H9 (cell line): ENCODE measurements at regions not wholly inside any gene's neighbourhood (a gene's known extent, or its start where the extent isn't known, plus 50 kb on each side); places are given as distances from the start of the nearest gene placed in this dataset.

Experiments
- DNase-seq: peaks from one replicate; pipeline ENCODE4 v3.0.0-alpha.2; 2017
- H2AFZ ChIP-seq: one replicate; pipeline ENCODE4 v1.6.1; 2013; ENCODE audit warnings: mild to moderate bottlenecking, low read length, control low read depth, moderate library complexity
- H2AK5ac ChIP-seq: 2 replicates; pipeline ENCODE4 v1.6.1; 2013; ENCODE audit warnings: low read length, control low read depth, mixed read lengths; ENCODE audit not compliant: insufficient read length
- H2BK120ac ChIP-seq: one replicate; pipeline ENCODE4 v1.6.1; 2013; ENCODE audit warnings: low read depth, mild to moderate bottlenecking, low read length, control low read depth, inconsistent platforms; ENCODE audit not compliant: poor library complexity, severe bottlenecking
- H2BK12ac ChIP-seq: 2 replicates; pipeline ENCODE4 v1.6.1; 2013; ENCODE audit warnings: low read length, control low read depth, mixed read lengths, low read depth; ENCODE audit not compliant: insufficient read length
- H2BK15ac ChIP-seq: 2 replicates; pipeline ENCODE4 v1.6.1; 2013; ENCODE audit warnings: low read depth, low read length, control low read depth
- H2BK20ac ChIP-seq: one replicate; pipeline ENCODE4 v1.6.1; 2013; ENCODE audit warnings: low read depth, mild to moderate bottlenecking, low read length, control low read depth, inconsistent platforms; ENCODE audit not compliant: poor library complexity, severe bottlenecking
- H2BK5ac ChIP-seq: 2 replicates; pipeline ENCODE4 v1.6.1; 2013; ENCODE audit warnings: low read length, control low read depth, mixed read lengths; ENCODE audit not compliant: insufficient read length
- H3K14ac ChIP-seq: 2 replicates; pipeline ENCODE4 v1.6.1; 2013; ENCODE audit warnings: low read length, control low read depth; ENCODE audit not compliant: insufficient read depth
- H3K18ac ChIP-seq: 2 replicates; pipeline ENCODE4 v1.6.1; 2013; ENCODE audit warnings: low read depth, mild to moderate bottlenecking, mixed read lengths, low read length, control low read depth; ENCODE audit not compliant: insufficient read length
- H3K23ac ChIP-seq: 2 replicates; pipeline ENCODE4 v1.6.1; 2013; ENCODE audit warnings: low read length, control low read depth, mixed read lengths, low read depth; ENCODE audit not compliant: insufficient read length
- H3K23me2 ChIP-seq: 2 replicates; pipeline ENCODE4 v1.6.1; 2013; ENCODE audit warnings: low read depth, mild to moderate bottlenecking, mixed read lengths, low read length, control low read depth; ENCODE audit not compliant: insufficient read length, poor library complexity, severe bottlenecking
- H3K27ac ChIP-seq: 2 replicates; pipeline ENCODE4 v1.5.1; 2013; ENCODE audit warnings: low read length, control low read depth, mixed read lengths, low read depth; ENCODE audit not compliant: insufficient read length
- H3K27me3 ChIP-seq: 2 replicates; pipeline ENCODE4 v1.6.1; 2013; ENCODE audit warnings: low read length, control low read depth, inconsistent platforms; ENCODE audit not compliant: insufficient read depth
- H3K4ac ChIP-seq: 2 replicates; pipeline ENCODE4 v1.6.1; 2013; ENCODE audit warnings: low read depth, mild to moderate bottlenecking, control low read depth, inconsistent platforms, low read length, moderate library complexity
- H3K4me1 ChIP-seq: 2 replicates; pipeline ENCODE4 v1.6.1; 2013; ENCODE audit warnings: low read length, control low read depth, inconsistent platforms; ENCODE audit not compliant: insufficient read depth
- H3K4me2 ChIP-seq: 2 replicates; pipeline ENCODE4 v1.6.1; 2013; ENCODE audit warnings: low read length, control low read depth, mixed read lengths; ENCODE audit not compliant: insufficient read length, insufficient read depth
- H3K56ac ChIP-seq: 2 replicates; pipeline ENCODE4 v1.6.1; 2013; ENCODE audit warnings: low read depth, mild to moderate bottlenecking, mixed read lengths, low read length, control low read depth; ENCODE audit not compliant: insufficient read length
- H3K79me1 ChIP-seq: 2 replicates; pipeline ENCODE4 v1.6.1; 2013; ENCODE audit warnings: low read depth, mild to moderate bottlenecking, moderate library complexity, low read length, control low read depth, inconsistent platforms; ENCODE audit not compliant: insufficient read depth, poor library complexity, severe bottlenecking
- H3K79me2 ChIP-seq: 2 replicates; pipeline ENCODE4 v1.6.1; 2013; ENCODE audit warnings: low read length, control low read depth, inconsistent platforms; ENCODE audit not compliant: insufficient read depth
- H3K9ac ChIP-seq: 2 replicates; pipeline ENCODE4 v1.6.1; 2013; ENCODE audit warnings: low read length, control low read depth, mixed read lengths; ENCODE audit not compliant: insufficient read length; ENCODE audit errors: extremely low read depth
- H3K9me3 ChIP-seq: one replicate; pipeline ENCODE4 v1.6.1; 2013; ENCODE audit warnings: low read depth, low read length, inconsistent platforms; ENCODE audit not compliant: control insufficient read depth
- H3T11ph ChIP-seq: one replicate; pipeline ENCODE4 v1.6.1; 2013; ENCODE audit warnings: mild to moderate bottlenecking, low read length, control low read depth, inconsistent platforms
- H4K20me1 ChIP-seq: one replicate; pipeline ENCODE4 v1.6.1; 2013; ENCODE audit not compliant: control insufficient read depth, insufficient read length, insufficient read depth
- H4K5ac ChIP-seq: 2 replicates; pipeline ENCODE4 v1.6.1; 2013; ENCODE audit warnings: low read depth, mild to moderate bottlenecking, mixed read lengths, low read length, control low read depth; ENCODE audit not compliant: insufficient read length
- H4K8ac ChIP-seq: replicated peaks from 2 replicates; pipeline ENCODE4 v1.6.1; 2013; ENCODE audit warnings: low read length, control low read depth, mixed read lengths, low read depth; ENCODE audit not compliant: insufficient read length
- H4K91ac ChIP-seq: 2 replicates; pipeline ENCODE4 v1.6.1; 2013; ENCODE audit warnings: low read depth, mild to moderate bottlenecking, moderate library complexity, mixed read lengths, low read length, control low read depth; ENCODE audit not compliant: insufficient read length
- H3K27ac Mint-ChIP-seq, 3 experiments: 2 replicates in 2 of 3; 3 replicates in 1 of 3; pipeline ENCODE4 v1.8.0; 2020 to 2021; ENCODE audit warnings: mixed read lengths in 3 of 3, mild to moderate bottlenecking in 1 of 3, moderate library complexity in 1 of 3
- H3K27me3 Mint-ChIP-seq: 2 replicates; pipeline ENCODE4 v1.8.0; 2021; ENCODE audit warnings: low read depth, mild to moderate bottlenecking, moderate library complexity, mixed read lengths
- H3K36me3 Mint-ChIP-seq, 3 experiments: 2 replicates in 2 of 3; 3 replicates in 1 of 3; pipeline ENCODE4 v1.8.0; 2020 to 2021; ENCODE audit warnings: low read depth in 3 of 3, mixed read lengths in 3 of 3; ENCODE audit not compliant: insufficient read depth in 1 of 3
- H3K4me1 Mint-ChIP-seq, 2 experiments: 2 replicates each; pipeline ENCODE4 v1.8.0; 2020; ENCODE audit warnings: mixed read lengths in 2 of 2
- H3K4me3 Mint-ChIP-seq, 2 experiments: 2 replicates in 1 of 2; 3 replicates in 1 of 2; pipeline ENCODE4 v1.8.0; 2020 to 2021; ENCODE audit warnings: mild to moderate bottlenecking in 2 of 2, mixed read lengths in 2 of 2, moderate library complexity in 1 of 2
- H3K9me3 Mint-ChIP-seq, 2 experiments: 2 replicates in 1 of 2; 3 replicates in 1 of 2; pipeline ENCODE4 v1.8.0; 2020; ENCODE audit warnings: mild to moderate bottlenecking in 2 of 2, mixed read lengths in 2 of 2, moderate library complexity in 1 of 2
- WGBS: extraction: QIAGEN DNeasy Blood & Tissue Kit; methylation state at CpG from one replicate; pipeline ENCODE4 v1.1.7; 2013; ENCODE audit warnings: missing lambda C conversion rate, low lambda C conversion rate, mixed read lengths; ENCODE audit not compliant: insufficient read length; ENCODE audit errors: extremely low coverage; 5-methylcytosine and 5-hydroxymethylcytosine counted together
- TF ChIP-seq, protein P1 (sequence below): fragments of 200-600 bp; sonication (generic); conservative IDR thresholded peaks from 3 replicates; pipeline ENCODE4 v1.8.0; 2021; ENCODE audit warnings: antibody characterized with exemption, mild to moderate bottlenecking

DNA sequence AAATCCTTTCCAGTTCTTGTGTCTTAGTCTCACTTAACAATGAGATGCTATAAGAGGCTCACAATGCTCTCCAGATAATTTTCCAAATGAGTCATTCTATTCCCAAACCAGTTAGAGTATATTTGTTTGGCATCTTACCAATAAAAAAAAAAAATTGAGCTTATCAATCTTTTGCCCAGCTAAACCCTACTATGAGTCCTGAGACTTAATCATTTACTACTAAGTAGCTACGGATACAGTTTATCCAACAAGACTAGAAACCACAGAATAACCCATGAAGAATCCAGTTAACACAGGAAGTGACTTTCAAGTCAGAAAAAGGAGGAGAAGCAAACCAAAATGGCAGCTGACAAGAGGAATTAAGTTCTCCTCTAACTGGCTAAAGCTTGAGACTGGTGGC, 330.3 kb upstream of the XYLT1 start:
- Histone ChIP-seq H3K56ac (no peak overlapping the region), H3K9ac (no peak overlapping the region), H2BK5ac (no peak overlapping the region), H2BK15ac (no peak overlapping the region), H3T11ph (no peak overlapping the region), H3K4me2 (no peak overlapping the region), H2BK20ac (no peak overlapping the region), H2BK12ac (no peak overlapping the region), H3K23ac (no peak overlapping the region), H3K27me3 (no peaks in the 10 kb centered on the region), H3K14ac (no peak overlapping the region), H4K8ac (no peak overlapping the region), H3K18ac (no peak overlapping the region), H3K27ac (no peak overlapping the region), H3K9me3 (no peaks in the 10 kb centered on the region), H2AFZ (no peak overlapping the region), H4K20me1 (no peaks in the 10 kb centered on the region), H3K4ac (no peak overlapping the region), H3K79me1 (no peaks in the 10 kb centered on the region), H3K79me2 (no peaks in the 10 kb centered on the region), H4K5ac (no peak overlapping the region), H2BK120ac (no peak overlapping the region), H2AK5ac (no peak overlapping the region), H3K4me1 (peaks cover 4% of the 10 kb centered on the region; the same call in 1 of the 2 replicates), H4K91ac (no peak overlapping the region), H3K23me2 (no peaks in the 10 kb centered on the region)
- Mint-ChIP-seq H3K4me1 (peaks cover 23 to 28% of the 10 kb centered on the region in 2 experiments), H3K27me3 (no peaks in the 10 kb centered on the region), H3K4me3 (no peak overlapping the region), H3K36me3 (no peaks in the 10 kb centered on the region), H3K9me3 (no peaks in the 10 kb centered on the region), H3K27ac (no peak overlapping the region)
- WGBS, result no CpG with 5 or more reads among the region's 1 CpG
- TF ChIP-seq, protein P1, sequence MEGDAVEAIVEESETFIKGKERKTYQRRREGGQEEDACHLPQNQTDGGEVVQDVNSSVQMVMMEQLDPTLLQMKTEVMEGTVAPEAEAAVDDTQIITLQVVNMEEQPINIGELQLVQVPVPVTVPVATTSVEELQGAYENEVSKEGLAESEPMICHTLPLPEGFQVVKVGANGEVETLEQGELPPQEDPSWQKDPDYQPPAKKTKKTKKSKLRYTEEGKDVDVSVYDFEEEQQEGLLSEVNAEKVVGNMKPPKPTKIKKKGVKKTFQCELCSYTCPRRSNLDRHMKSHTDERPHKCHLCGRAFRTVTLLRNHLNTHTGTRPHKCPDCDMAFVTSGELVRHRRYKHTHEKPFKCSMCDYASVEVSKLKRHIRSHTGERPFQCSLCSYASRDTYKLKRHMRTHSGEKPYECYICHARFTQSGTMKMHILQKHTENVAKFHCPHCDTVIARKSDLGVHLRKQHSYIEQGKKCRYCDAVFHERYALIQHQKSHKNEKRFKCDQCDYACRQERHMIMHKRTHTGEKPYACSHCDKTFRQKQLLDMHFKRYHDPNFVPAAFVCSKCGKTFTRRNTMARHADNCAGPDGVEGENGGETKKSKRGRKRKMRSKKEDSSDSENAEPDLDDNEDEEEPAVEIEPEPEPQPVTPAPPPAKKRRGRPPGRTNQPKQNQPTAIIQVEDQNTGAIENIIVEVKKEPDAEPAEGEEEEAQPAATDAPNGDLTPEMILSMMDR, result no peak
- DNase-seq, result no peak
